Hepatocyte (in vitro differentiated cells): ENCODE measurements at regions not wholly inside any gene's neighbourhood (a gene's known extent, or its start where the extent isn't known, plus 50 kb on each side); places are given as distances from the start of the nearest gene placed in this dataset.

ENCODE experiments used
- DNase-seq: peaks from one replicate; pipeline ENCODE4 v3.0.0-alpha.2; 2016; ENCODE audit warnings: low spot score
- H2AFZ ChIP-seq: fragments of 200-600 bp; sonication (generic); 2 replicates; pipeline ENCODE4 v1.6.0; 2016; ENCODE audit warnings: antibody characterized with exemption, mild to moderate bottlenecking
- H3K27ac ChIP-seq: fragments of 200-600 bp; sonication (generic); 2 replicates; pipeline ENCODE4 v1.5.1; 2016; ENCODE audit warnings: mild to moderate bottlenecking
- H3K27me3 ChIP-seq: fragments of 200-600 bp; sonication (generic); 2 replicates; pipeline ENCODE4 v1.6.1; 2016
- H3K36me3 ChIP-seq: fragments of 200-600 bp; sonication (generic); replicated peaks from 2 replicates; pipeline ENCODE4 v1.5.1; 2016; ENCODE audit warnings: low read depth; ENCODE audit not compliant: insufficient read depth
- H3K4me1 ChIP-seq: fragments of 200-600 bp; sonication (generic); 2 replicates; pipeline ENCODE4 v1.5.1; 2016; ENCODE audit warnings: mild to moderate bottlenecking, moderate library complexity; ENCODE audit not compliant: insufficient read depth
- H3K4me2 ChIP-seq: fragments of 200-600 bp; sonication (generic); 2 replicates; pipeline ENCODE4 v1.6.0; 2016
- H3K4me3 ChIP-seq: fragments of 200-600 bp; sonication (generic); 2 replicates; pipeline ENCODE4 v1.5.1; 2016; ENCODE audit warnings: mild to moderate bottlenecking
- H3K79me2 ChIP-seq: fragments of 200-600 bp; sonication (generic); 2 replicates; pipeline ENCODE4 v1.6.0; 2017; ENCODE audit warnings: mild to moderate bottlenecking
- H3K9me2 ChIP-seq: fragments of 200-600 bp; sonication (generic); replicated peaks from 2 replicates; pipeline ENCODE4 v1.6.0; 2017; ENCODE audit warnings: mild to moderate bottlenecking; ENCODE audit not compliant: insufficient read depth
- H3K9me3 ChIP-seq: fragments of 200-600 bp; sonication (generic); 2 replicates; pipeline ENCODE4 v1.5.1; 2016; ENCODE audit warnings: low read depth, mild to moderate bottlenecking
- H4K20me1 ChIP-seq: fragments of 200-600 bp; sonication (generic); 2 replicates; pipeline ENCODE4 v1.6.0; 2016; ENCODE audit warnings: mild to moderate bottlenecking; ENCODE audit not compliant: insufficient read depth, poor library complexity, severe bottlenecking
- CTCF ChIP-seq: fragments of 200-600 bp; sonication (generic); IDR thresholded peaks from 2 replicates; pipeline ENCODE4 v1.5.1; 2016; ENCODE audit warnings: antibody characterized with exemption, mild to moderate bottlenecking; ENCODE audit not compliant: poor library complexity
- EZH2 ChIP-seq: fragments of 200-600 bp; sonication (generic); IDR thresholded peaks from 2 replicates; pipeline ENCODE4 v1.6.1; 2016; ENCODE audit warnings: antibody characterized with exemption, mild to moderate bottlenecking, borderline replicate concordance
- EZH2phosphoT487 ChIP-seq: fragments of 200-600 bp; sonication (generic); IDR thresholded peaks from one replicate; pipeline ENCODE4 v1.6.1; 2018; ENCODE audit warnings: antibody characterized with exemption, mild to moderate bottlenecking, low read depth, moderate library complexity; ENCODE audit not compliant: unreplicated experiment, severe bottlenecking
- WGBS: methylation state at CpG from one replicate; pipeline ENCODE4 v1.1.6; 2016; ENCODE audit warnings: low lambda C conversion rate; ENCODE audit errors: missing lambda C conversion rate; 5-methylcytosine and 5-hydroxymethylcytosine counted together

DNA sequence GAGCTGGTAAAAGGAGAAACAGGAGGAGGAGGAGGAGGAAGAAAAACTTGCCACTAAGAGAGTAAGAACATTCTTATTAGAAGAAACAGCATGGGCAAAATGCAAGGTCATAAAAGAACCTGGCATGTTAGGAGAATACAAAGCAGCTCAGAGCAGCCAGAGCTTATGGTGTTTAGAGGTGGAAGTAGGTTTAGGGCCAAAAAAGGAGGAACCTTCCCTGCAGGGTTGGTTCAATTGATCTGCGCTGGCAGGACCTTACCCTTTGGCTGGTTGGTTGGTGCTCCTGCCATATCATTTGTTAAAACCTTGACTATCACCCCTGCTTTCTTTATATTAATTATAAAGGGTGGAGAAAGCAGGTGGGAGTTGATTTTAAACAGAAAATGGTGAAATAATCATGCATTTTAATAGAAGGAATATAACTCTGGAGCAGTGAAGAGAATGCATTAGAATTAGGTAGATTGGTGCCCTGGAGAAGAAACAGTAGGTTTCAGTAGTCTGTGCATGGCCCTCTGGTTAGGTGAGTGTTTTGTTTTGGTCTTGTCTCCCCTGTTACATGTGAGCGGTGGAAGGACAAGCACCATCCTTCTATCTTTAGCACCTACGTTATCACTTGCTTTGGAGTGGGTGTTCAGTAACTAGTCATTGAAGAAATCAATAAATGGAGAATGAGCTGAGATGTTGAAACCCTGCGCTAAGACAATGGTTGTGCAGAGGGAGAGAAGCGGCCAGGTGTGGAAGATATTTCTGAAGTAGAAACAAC, 110.4 kb upstream of the NGF start:
- Histone ChIP-seq H3K4me3 (no peak overlapping the region), H3K27me3 (no peaks in the 10 kb centered on the region), H2AFZ (no peak overlapping the region), H3K36me3 (no peaks in the 10 kb centered on the region), H3K79me2 (no peaks in the 10 kb centered on the region), H3K27ac (no peak overlapping the region), H3K9me2 (no peaks in the 10 kb centered on the region), H4K20me1 (no peaks in the 10 kb centered on the region), H3K4me1 (no peaks in the 10 kb centered on the region), H3K9me3 (no peaks in the 10 kb centered on the region), H3K4me2 (no peak overlapping the region)
- TF ChIP-seq EZH2phosphoT487 (no peak), CTCF (no peak), EZH2 (no peak)
- no peak for DNase-seq
- 91% methylated on average over 5 of the region's 5 CpGs for WGBS

GRCh38 chr1:115447672-115448071, 109.6 kb upstream of the NGF start:
- no peaks in the 10 kb centered on the region for H3K9me3 ChIP-seq
- no peak overlapping the region for H3K4me2 ChIP-seq
- no peaks in the 10 kb centered on the region for H3K36me3 ChIP-seq
- DNase-seq = no peak
- H4K20me1 ChIP-seq = no peaks in the 10 kb centered on the region
- WGBS = 42% methylated on average over 3 of the region's 3 CpGs
- H3K27me3 ChIP-seq = no peaks in the 10 kb centered on the region
- H3K4me1 ChIP-seq = no peaks in the 10 kb centered on the region
- no peak overlapping the region for H3K27ac ChIP-seq
- no peak for TF ChIP-seq EZH2phosphoT487
- TF ChIP-seq CTCF = no peak
- no peak for TF ChIP-seq EZH2
- H2AFZ ChIP-seq = no peak overlapping the region
- no peaks in the 10 kb centered on the region for H3K9me2 ChIP-seq
- H3K4me3 ChIP-seq = no peak overlapping the region
- no peaks in the 10 kb centered on the region for H3K79me2 ChIP-seq

DNA sequence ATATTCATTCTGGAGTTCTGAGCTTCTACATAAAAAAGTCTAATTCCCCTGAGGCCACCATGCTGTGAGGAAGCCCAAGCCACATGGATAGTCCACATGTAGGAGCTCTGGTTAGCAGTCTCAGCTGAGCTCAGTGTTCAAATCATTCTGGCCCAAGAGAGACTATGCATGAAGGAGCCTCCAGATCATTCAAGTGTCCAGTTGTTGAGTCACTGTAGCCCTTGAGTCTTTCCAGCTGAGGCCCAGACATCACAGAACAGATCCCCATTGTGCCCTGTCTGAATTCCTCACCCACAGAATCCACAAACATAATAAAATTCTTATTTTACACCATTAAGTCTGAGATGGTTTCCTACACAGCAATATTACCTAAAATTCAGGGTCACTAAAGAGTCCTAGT, 107.0 kb upstream of the NGF start:
- Histone ChIP-seq H3K4me3 (no peak overlapping the region), H3K4me1 (no peaks in the 10 kb centered on the region), H3K27me3 (no peaks in the 10 kb centered on the region), H3K4me2 (no peak overlapping the region), H3K9me2 (no peaks in the 10 kb centered on the region), H3K27ac (no peak overlapping the region), H2AFZ (no peak overlapping the region), H3K36me3 (no peaks in the 10 kb centered on the region), H3K9me3 (no peaks in the 10 kb centered on the region), H3K79me2 (no peaks in the 10 kb centered on the region), H4K20me1 (no peaks in the 10 kb centered on the region)
- no peak for DNase-seq
- TF ChIP-seq EZH2 (no peak), EZH2phosphoT487 (no peak), CTCF (no peak)
